ENCODE measurements at regions not wholly inside any gene's neighbourhood (a gene's known extent, or its start where the extent isn't known, plus 50 kb on each side); places are given as distances from the start of the nearest gene placed in this dataset.

GRCh38 chr16:79476580-79476979, 124.0 kb downstream of the MAF start:
- in situ Hi-C loops (cut with HindIII; ENCODE audit: low sequenced_read_pairs) = no loop called here
- TF ChIP-seq, protein P1, sequence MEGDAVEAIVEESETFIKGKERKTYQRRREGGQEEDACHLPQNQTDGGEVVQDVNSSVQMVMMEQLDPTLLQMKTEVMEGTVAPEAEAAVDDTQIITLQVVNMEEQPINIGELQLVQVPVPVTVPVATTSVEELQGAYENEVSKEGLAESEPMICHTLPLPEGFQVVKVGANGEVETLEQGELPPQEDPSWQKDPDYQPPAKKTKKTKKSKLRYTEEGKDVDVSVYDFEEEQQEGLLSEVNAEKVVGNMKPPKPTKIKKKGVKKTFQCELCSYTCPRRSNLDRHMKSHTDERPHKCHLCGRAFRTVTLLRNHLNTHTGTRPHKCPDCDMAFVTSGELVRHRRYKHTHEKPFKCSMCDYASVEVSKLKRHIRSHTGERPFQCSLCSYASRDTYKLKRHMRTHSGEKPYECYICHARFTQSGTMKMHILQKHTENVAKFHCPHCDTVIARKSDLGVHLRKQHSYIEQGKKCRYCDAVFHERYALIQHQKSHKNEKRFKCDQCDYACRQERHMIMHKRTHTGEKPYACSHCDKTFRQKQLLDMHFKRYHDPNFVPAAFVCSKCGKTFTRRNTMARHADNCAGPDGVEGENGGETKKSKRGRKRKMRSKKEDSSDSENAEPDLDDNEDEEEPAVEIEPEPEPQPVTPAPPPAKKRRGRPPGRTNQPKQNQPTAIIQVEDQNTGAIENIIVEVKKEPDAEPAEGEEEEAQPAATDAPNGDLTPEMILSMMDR (IDR thresholded peaks at IDR 0.05; ENCODE audit: low read depth, low read length) = no peak
- no peak overlapping the region for H3K4me3 ChIP-seq (ENCODE audit: low read depth, low read length)
- no peak for DNase-seq (ENCODE audit: low read depth, low spot score)

- TF ChIP-seq, protein P1 (IDR thresholded peaks at IDR 0.05; ENCODE audit: low read depth, low read length) = no peak
- in situ Hi-C loops (cut with HindIII; ENCODE audit: low sequenced_read_pairs) = no loop called here
- no peak overlapping the region for H3K4me3 ChIP-seq (ENCODE audit: low read depth, low read length)
- no peak for DNase-seq (ENCODE audit: low read depth, low spot score)
Observed at GRCh38 chr16:79475841-79476240, 124.7 kb downstream of the MAF start.

- no peak overlapping the region for H3K4me3 ChIP-seq (ENCODE audit: low read depth, low read length)
- TF ChIP-seq, protein P1 (IDR thresholded peaks at IDR 0.05; ENCODE audit: low read depth, low read length) = no peak
- DNase-seq (ENCODE audit: low read depth, low spot score) = no peak
- in situ Hi-C loops (cut with HindIII; ENCODE audit: low sequenced_read_pairs) = no loop called here
Observed at GRCh38 chr16:79473456-79473855, 127.1 kb downstream of the MAF start.

DNA sequence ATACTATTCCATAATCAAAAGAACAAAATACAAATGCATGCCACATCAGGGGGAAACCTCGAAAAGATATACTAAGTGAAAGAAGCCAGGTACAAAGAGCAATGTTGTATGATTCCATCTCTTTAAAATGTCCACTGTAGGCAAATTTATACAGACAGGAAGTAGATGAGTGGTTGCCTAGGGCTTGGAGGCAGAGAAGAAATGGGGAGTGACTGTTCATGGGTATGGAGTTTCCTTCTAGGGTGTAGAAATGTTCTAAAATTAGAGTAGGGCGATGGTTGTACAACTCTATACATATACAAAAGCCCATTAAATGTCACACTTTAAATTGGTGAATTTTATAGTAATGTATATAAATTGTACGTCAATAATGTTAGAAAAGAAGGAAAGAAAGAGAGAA, 128.1 kb downstream of the MAF start:
- DNase-seq (ENCODE audit: low read depth, low spot score) = no peak
- H3K4me3 ChIP-seq (ENCODE audit: low read depth, low read length) = no peak overlapping the region
- TF ChIP-seq, protein P1 (IDR thresholded peaks at IDR 0.05; ENCODE audit: low read depth, low read length) = no peak
- in situ Hi-C loops (cut with HindIII; ENCODE audit: low sequenced_read_pairs) = no loop called here

DNA sequence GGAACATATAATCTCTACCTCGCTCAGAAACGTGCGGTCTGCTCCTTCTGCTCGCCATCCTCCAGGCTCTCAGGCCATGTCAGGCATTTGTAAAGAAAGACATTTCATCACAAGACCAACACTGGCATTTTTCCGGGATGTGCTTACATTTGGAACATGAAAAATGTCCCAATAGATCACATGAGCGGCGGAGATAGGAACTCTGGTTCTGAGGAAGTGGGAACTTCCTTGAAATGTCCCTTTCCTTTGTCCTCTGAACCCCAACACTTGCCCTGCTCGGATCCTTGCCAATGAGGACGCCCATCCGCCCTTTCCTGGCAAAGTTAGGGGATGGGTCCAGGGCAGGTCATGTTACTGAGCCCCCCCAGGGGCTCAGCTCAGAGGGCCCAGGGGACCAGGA, 130.5 kb downstream of the MAF start:
- in situ Hi-C loops (cut with HindIII; ENCODE audit: low sequenced_read_pairs) = no loop called here
- TF ChIP-seq, protein P1 (IDR thresholded peaks at IDR 0.05; ENCODE audit: low read depth, low read length) = no peak
- no peak for DNase-seq (ENCODE audit: low read depth, low spot score)
- no peak overlapping the region for H3K4me3 ChIP-seq (ENCODE audit: low read depth, low read length)

GRCh38 chr16:79468631-79469030, 131.9 kb downstream of the MAF start:
- in situ Hi-C loops (cut with HindIII; ENCODE audit: low sequenced_read_pairs) = no loop called here
- TF ChIP-seq, protein P1 (IDR thresholded peaks at IDR 0.05; ENCODE audit: low read depth, low read length) = no peak
- no peak overlapping the region for H3K4me3 ChIP-seq (ENCODE audit: low read depth, low read length)

GRCh38 chr16:79468121-79468552, 132.4 kb downstream of the MAF start:
- H3K4me3 ChIP-seq (ENCODE audit: low read depth, low read length) = no peak overlapping the region
- in situ Hi-C loops (cut with HindIII; ENCODE audit: low sequenced_read_pairs) = no loop called here
- no peak for DNase-seq (ENCODE audit: low read depth, low spot score)
- TF ChIP-seq, protein P1 (IDR thresholded peaks at IDR 0.05; ENCODE audit: low read depth, low read length) = no peak

More at GRCh38 chr16:79468631-79469030, 131.9 kb downstream of the MAF start:
- DNase-seq (ENCODE audit: low read depth, low spot score) = no peak
